OCI-LY1 (cell line): ENCODE measurements at regions not wholly inside any gene's neighbourhood (a gene's known extent, or its start where the extent isn't known, plus 50 kb on each side); places are given as distances from the start of the nearest gene placed in this dataset.

Experiments used
- EZH2 ChIP-seq: fragments of 200-600 bp; sonication (generic), shearing (Covaris generic); IDR thresholded peaks from 2 replicates; pipeline ENCODE4 v1.8.0; 2017; ENCODE audit warnings: borderline replicate concordance, mixed run types, mild to moderate bottlenecking, antibody characterized with exemption, low read length, moderate library complexity, mixed read lengths
- TF ChIP-seq, protein P1 (sequence below): fragments of 200-600 bp; sonication (generic), shearing (Covaris generic); IDR thresholded peaks from 2 replicates; pipeline ENCODE4 v1.5.1; 2017; ENCODE audit warnings: mild to moderate bottlenecking, antibody characterized with exemption, low read length, moderate library complexity, mixed read lengths

DNA sequence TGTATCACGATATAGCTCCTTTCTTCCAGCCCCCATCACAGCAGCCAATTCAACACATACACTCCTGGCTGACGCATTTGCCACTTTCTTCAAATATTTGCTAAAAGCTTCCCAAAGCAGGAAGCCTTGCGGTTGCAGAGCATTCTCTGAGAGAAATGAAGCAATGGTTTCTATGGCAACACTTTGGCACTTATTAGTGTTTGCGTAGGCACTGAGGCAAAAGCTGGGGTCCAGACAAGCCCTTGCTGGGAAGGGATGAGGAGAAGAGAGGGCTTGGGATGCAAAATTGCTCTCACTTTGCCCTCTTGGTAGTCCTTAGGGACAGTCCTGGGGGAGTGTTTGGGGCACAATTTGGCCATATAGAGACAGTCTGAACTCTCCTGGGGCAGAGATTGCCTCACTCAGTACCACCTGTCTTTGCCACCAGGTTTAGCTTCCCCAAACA, 55.0 kb upstream of the PAK3 start:
- TF ChIP-seq, protein P1, sequence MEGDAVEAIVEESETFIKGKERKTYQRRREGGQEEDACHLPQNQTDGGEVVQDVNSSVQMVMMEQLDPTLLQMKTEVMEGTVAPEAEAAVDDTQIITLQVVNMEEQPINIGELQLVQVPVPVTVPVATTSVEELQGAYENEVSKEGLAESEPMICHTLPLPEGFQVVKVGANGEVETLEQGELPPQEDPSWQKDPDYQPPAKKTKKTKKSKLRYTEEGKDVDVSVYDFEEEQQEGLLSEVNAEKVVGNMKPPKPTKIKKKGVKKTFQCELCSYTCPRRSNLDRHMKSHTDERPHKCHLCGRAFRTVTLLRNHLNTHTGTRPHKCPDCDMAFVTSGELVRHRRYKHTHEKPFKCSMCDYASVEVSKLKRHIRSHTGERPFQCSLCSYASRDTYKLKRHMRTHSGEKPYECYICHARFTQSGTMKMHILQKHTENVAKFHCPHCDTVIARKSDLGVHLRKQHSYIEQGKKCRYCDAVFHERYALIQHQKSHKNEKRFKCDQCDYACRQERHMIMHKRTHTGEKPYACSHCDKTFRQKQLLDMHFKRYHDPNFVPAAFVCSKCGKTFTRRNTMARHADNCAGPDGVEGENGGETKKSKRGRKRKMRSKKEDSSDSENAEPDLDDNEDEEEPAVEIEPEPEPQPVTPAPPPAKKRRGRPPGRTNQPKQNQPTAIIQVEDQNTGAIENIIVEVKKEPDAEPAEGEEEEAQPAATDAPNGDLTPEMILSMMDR: no peak
- no peak for TF ChIP-seq EZH2
